ENCODE measurements at regions not wholly inside any gene's neighbourhood (a gene's known extent, or its start where the extent isn't known, plus 50 kb on each side); places are given as distances from the start of the nearest gene placed in this dataset.

DNA sequence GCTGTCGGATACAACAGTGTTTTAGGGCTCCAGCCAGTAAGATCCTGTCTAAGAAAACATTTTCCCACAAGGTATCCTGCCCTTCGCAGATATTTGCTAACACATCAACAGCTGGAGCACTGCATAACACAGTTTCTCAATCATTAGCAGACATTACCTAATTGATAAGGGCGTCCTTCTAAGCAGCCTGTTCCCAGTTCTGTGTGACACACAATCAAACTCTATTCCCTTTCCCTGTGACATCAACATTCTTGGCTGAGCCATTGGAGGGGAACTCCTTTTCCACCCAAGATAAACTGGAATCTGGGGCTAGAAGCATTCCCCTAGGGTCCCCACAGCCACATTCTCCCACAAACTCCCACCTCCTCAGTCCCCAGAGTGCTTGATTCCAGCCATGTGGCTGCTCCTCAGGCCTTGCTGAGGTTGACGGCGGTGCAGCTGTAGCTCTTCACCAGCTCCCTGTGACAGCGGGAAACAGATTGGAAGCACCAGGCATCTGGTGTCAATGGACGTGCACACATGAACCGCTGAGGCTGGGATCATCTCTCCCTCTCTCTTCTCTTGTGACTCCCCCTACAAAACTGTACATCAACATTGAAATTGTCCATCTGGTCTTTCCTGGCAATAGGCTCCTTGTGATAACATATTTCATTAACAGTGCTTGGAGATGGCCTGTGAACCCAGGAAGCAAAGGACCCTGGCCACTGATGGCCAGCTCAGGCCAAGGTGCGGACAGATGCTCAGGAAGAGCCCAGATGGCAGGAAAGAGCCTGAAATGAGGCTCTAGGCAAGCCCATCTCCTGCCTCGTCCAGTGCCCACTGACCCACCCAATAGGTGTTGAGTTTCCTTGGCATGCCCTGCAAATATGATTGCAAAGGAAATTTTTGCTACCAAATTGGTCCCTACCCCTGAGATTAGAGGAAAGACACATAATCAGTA is 131.1 kb upstream of the TBX20 start:
- TF ChIP-seq EZH2 (IDR thresholded peaks at IDR 0.05; ENCODE audit: borderline replicate concordance, low read depth, low read length, severe bottlenecking), result no peak
- TF ChIP-seq, protein P1, sequence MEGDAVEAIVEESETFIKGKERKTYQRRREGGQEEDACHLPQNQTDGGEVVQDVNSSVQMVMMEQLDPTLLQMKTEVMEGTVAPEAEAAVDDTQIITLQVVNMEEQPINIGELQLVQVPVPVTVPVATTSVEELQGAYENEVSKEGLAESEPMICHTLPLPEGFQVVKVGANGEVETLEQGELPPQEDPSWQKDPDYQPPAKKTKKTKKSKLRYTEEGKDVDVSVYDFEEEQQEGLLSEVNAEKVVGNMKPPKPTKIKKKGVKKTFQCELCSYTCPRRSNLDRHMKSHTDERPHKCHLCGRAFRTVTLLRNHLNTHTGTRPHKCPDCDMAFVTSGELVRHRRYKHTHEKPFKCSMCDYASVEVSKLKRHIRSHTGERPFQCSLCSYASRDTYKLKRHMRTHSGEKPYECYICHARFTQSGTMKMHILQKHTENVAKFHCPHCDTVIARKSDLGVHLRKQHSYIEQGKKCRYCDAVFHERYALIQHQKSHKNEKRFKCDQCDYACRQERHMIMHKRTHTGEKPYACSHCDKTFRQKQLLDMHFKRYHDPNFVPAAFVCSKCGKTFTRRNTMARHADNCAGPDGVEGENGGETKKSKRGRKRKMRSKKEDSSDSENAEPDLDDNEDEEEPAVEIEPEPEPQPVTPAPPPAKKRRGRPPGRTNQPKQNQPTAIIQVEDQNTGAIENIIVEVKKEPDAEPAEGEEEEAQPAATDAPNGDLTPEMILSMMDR (IDR thresholded peaks at IDR 0.05; ENCODE audit: borderline replicate concordance, extremely low read depth, low read length, poor library complexity, severe bottlenecking), result no peak

All from DND-41 (cell line).